HepG2 (cell line): ENCODE measurements at regions not wholly inside any gene's neighbourhood (a gene's known extent, or its start where the extent isn't known, plus 50 kb on each side); places are given as distances from the start of the nearest gene placed in this dataset.

Source experiments
- ADNP ChIP-seq: sonication (generic); formaldehyde crosslinking; IDR thresholded peaks from 2 replicates; pipeline ENCODE4 v1.4.0; 2020; ENCODE audit warnings: missing genetic modification reagents
- AHR ChIP-seq: IDR thresholded peaks from 2 replicates; pipeline ENCODE4 v1.6.1; 2018; ENCODE audit warnings: missing genetic modification reagents, missing compliant biosample characterization
- ELF1 ChIP-seq: sonication (generic); formaldehyde crosslinking; IDR thresholded peaks from 2 replicates; pipeline ENCODE4 v1.4.0; 2020; ENCODE audit warnings: missing genetic modification reagents
- ETV5 ChIP-seq: IDR thresholded peaks from 2 replicates; pipeline ENCODE4 v1.6.1; 2018; ENCODE audit warnings: missing biosample characterization, missing genetic modification reagents, inconsistent platforms, borderline replicate concordance
- FOXJ3 ChIP-seq: sonication (generic); formaldehyde crosslinking; IDR thresholded peaks from 2 replicates; pipeline ENCODE4 v1.4.0; 2020; ENCODE audit warnings: missing genetic modification reagents, mild to moderate bottlenecking, borderline replicate concordance
- GATAD2A ChIP-seq: IDR thresholded peaks from 2 replicates; pipeline ENCODE4 v1.6.1; 2016
- HDAC2 ChIP-seq: sonication (generic); formaldehyde crosslinking; IDR thresholded peaks from 2 replicates; pipeline ENCODE4 v1.4.0; 2020; ENCODE audit warnings: missing genetic modification reagents
- HDAC6 ChIP-seq: fragments of 200-600 bp; sonication (generic); IDR thresholded peaks from 2 replicates; pipeline ENCODE4 v1.7.0; 2017; ENCODE audit warnings: mild to moderate bottlenecking, antibody characterized with exemption, low read length, low read depth
- ISX ChIP-seq: sonication (generic); formaldehyde crosslinking; conservative IDR thresholded peaks from 2 replicates; pipeline ENCODE4 v1.5.0; 2020; ENCODE audit warnings: missing genetic modification reagents
- MIER3 ChIP-seq: IDR thresholded peaks from 2 replicates; pipeline ENCODE4 v1.6.1; 2016; ENCODE audit warnings: missing compliant biosample characterization, borderline replicate concordance
- NAIF1 ChIP-seq: sonication (generic); formaldehyde crosslinking; IDR thresholded peaks from 2 replicates; pipeline ENCODE4 v1.5.0; 2020; ENCODE audit warnings: mild to moderate bottlenecking, missing genetic modification reagents, borderline replicate concordance
- PCBP1 ChIP-seq: fragments of 200-400 bp; formaldehyde crosslinking; IDR thresholded peaks from 2 replicates; pipeline ENCODE4 v1.6.1; 2017; ENCODE audit warnings: mild to moderate bottlenecking, low read depth, low read length, borderline replicate concordance
- RARA ChIP-seq: IDR thresholded peaks from 2 replicates; pipeline ENCODE4 v1.6.1; 2016; ENCODE audit warnings: missing genetic modification reagents, missing compliant biosample characterization
- SAP130 ChIP-seq: IDR thresholded peaks from 2 replicates; pipeline ENCODE4 v1.6.1; 2016; ENCODE audit warnings: low read depth
- SMAD9 ChIP-seq: sonication (generic); formaldehyde crosslinking; IDR thresholded peaks from 2 replicates; pipeline ENCODE4 v1.5.1; 2020; ENCODE audit warnings: mild to moderate bottlenecking, missing genetic modification reagents
- ZFP41 ChIP-seq: sonication (generic); formaldehyde crosslinking; IDR thresholded peaks from 2 replicates; pipeline ENCODE4 v1.4.0; 2020; ENCODE audit warnings: mild to moderate bottlenecking, missing genetic modification reagents, borderline replicate concordance
- ZFP62 ChIP-seq: sonication (generic); formaldehyde crosslinking; IDR thresholded peaks from 2 replicates; pipeline ENCODE4 v1.4.0; 2020; ENCODE audit warnings: missing genetic modification reagents
- ZNF264 ChIP-seq: sonication (generic); formaldehyde crosslinking; IDR thresholded peaks from 2 replicates; pipeline ENCODE4 v1.4.0; 2020; ENCODE audit warnings: missing genetic modification reagents
- ZNF431 ChIP-seq: sonication (generic); formaldehyde crosslinking; IDR thresholded peaks from 2 replicates; pipeline ENCODE4 v1.9.0; 2022; ENCODE audit warnings: missing genetic modification reagents, low read depth, mild to moderate bottlenecking, borderline replicate concordance
- ZNF567 ChIP-seq: sonication (generic); formaldehyde crosslinking; IDR thresholded peaks from 2 replicates; pipeline ENCODE4 v1.8.1; 2023; ENCODE audit warnings: mild to moderate bottlenecking, missing genetic modification reagents, borderline replicate concordance
- ZNF713 ChIP-seq: sonication (generic); formaldehyde crosslinking; IDR thresholded peaks from 2 replicates; pipeline ENCODE4 v1.4.0; 2020; ENCODE audit warnings: mild to moderate bottlenecking, missing genetic modification reagents
- TF ChIP-seq, protein P1 (sequence below): sonication (generic); formaldehyde crosslinking; IDR thresholded peaks from 2 replicates; pipeline ENCODE4 v1.4.0; 2020; ENCODE audit warnings: mild to moderate bottlenecking, low read depth, missing genetic modification reagents
- TF ChIP-seq, protein P2 (sequence below), 2 experiments: sonication (generic) in 1 of 2; formaldehyde crosslinking in 1 of 2; IDR thresholded peaks; 2 replicates each; pipeline versions ENCODE4 v1.6.1 to v1.9.0; 2014 to 2022; ENCODE audit warnings: antibody characterized with exemption in 1 of 2, borderline replicate concordance in 1 of 2, inconsistent platforms in 1 of 2, low read depth in 1 of 2, missing genetic modification reagents in 1 of 2
- TF ChIP-seq, protein P3 (sequence below): sonication (generic); formaldehyde crosslinking; IDR thresholded peaks from 2 replicates; pipeline ENCODE4 v1.8.0; 2022; ENCODE audit warnings: missing genetic modification reagents, mild to moderate bottlenecking, moderate library complexity, borderline replicate concordance

DNA sequence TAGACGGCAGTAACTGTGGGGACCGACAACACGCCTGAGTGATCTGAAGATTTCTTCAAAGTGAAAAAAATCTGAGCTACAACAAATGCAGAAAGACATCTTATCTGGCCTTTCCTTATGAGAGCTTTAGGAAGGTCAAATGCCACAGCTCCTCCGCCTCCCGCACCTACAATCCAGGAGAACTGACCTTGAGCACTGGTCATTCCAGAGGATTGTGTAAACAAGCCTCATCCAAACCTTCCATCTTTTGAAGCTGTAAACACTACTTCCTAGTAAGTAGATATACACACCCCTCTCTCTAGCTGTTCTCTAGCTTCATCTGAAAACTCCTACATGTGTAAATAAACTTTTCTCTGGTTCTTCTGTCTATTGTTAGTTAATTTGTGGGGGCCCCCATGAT lies 76.9 kb downstream of the CD24 start (continued):
- no peak for TF ChIP-seq NAIF1 (CRISPR knock-in tag)
- TF ChIP-seq RARA (CRISPR knock-in tag), result peak; percentile 78
- TF ChIP-seq MIER3 (CRISPR knock-in tag), result peak; percentile 65; the same call in 1 of the 2 replicates
- TF ChIP-seq ZNF713 (CRISPR knock-in tag), result no peak
- TF ChIP-seq, protein P1, sequence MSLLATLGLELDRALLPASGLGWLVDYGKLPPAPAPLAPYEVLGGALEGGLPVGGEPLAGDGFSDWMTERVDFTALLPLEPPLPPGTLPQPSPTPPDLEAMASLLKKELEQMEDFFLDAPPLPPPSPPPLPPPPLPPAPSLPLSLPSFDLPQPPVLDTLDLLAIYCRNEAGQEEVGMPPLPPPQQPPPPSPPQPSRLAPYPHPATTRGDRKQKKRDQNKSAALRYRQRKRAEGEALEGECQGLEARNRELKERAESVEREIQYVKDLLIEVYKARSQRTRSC (CRISPR knock-in tag), result no peak
- TF ChIP-seq SAP130 (CRISPR knock-in tag), result peak; percentile 52; the same call in 1 of the 2 replicates
- TF ChIP-seq ZNF431, result no peak
- no peak for TF ChIP-seq ADNP
- no peak for TF ChIP-seq AHR (CRISPR knock-in tag)
- TF ChIP-seq ZNF264 (CRISPR knock-in tag), result no peak
- peak; percentile 58; the same call in 1 of the 2 replicates for TF ChIP-seq FOXJ3 (CRISPR knock-in tag)
- TF ChIP-seq HDAC6, result no peak
- TF ChIP-seq ELF1 (CRISPR knock-in tag), result no peak
- no peak for TF ChIP-seq ZFP62 (CRISPR knock-in tag)
- peak; percentile 83; the same call in 1 of the 2 replicates for TF ChIP-seq HDAC2 (CRISPR knock-in tag)
- TF ChIP-seq ISX (CRISPR knock-in tag), result no peak
- no peak for TF ChIP-seq ZFP41
- TF ChIP-seq, protein P2, sequence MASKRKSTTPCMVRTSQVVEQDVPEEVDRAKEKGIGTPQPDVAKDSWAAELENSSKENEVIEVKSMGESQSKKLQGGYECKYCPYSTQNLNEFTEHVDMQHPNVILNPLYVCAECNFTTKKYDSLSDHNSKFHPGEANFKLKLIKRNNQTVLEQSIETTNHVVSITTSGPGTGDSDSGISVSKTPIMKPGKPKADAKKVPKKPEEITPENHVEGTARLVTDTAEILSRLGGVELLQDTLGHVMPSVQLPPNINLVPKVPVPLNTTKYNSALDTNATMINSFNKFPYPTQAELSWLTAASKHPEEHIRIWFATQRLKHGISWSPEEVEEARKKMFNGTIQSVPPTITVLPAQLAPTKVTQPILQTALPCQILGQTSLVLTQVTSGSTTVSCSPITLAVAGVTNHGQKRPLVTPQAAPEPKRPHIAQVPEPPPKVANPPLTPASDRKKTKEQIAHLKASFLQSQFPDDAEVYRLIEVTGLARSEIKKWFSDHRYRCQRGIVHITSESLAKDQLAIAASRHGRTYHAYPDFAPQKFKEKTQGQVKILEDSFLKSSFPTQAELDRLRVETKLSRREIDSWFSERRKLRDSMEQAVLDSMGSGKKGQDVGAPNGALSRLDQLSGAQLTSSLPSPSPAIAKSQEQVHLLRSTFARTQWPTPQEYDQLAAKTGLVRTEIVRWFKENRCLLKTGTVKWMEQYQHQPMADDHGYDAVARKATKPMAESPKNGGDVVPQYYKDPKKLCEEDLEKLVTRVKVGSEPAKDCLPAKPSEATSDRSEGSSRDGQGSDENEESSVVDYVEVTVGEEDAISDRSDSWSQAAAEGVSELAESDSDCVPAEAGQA (IDR thresholded peaks at IDR 0.05; ENCODE audit: low read depth), result no peak
- TF ChIP-seq, protein P2 (CRISPR knock-in tag; IDR thresholded peaks at IDR 0.05; ENCODE audit: borderline replicate concordance), result no peak
- no peak for TF ChIP-seq SMAD9
- TF ChIP-seq ZNF567 (CRISPR knock-in tag), result no peak
- TF ChIP-seq, protein P3, sequence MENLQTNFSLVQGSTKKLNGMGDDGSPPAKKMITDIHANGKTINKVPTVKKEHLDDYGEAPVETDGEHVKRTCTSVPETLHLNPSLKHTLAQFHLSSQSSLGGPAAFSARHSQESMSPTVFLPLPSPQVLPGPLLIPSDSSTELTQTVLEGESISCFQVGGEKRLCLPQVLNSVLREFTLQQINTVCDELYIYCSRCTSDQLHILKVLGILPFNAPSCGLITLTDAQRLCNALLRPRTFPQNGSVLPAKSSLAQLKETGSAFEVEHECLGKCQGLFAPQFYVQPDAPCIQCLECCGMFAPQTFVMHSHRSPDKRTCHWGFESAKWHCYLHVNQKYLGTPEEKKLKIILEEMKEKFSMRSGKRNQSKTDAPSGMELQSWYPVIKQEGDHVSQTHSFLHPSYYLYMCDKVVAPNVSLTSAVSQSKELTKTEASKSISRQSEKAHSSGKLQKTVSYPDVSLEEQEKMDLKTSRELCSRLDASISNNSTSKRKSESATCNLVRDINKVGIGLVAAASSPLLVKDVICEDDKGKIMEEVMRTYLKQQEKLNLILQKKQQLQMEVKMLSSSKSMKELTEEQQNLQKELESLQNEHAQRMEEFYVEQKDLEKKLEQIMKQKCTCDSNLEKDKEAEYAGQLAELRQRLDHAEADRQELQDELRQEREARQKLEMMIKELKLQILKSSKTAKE (CRISPR knock-in tag), result no peak
- TF ChIP-seq GATAD2A (CRISPR knock-in tag), result peak; percentile 92
- peak; percentile 58; the same call in 1 of the 2 replicates for TF ChIP-seq ETV5 (CRISPR knock-in tag)
- TF ChIP-seq PCBP1, result no peak
